Activated naive CD4-positive, alpha-beta T cell treated with Interleukin-2 at 50 U/mL for 16 hours (primary cell): ENCODE measurements at regions not wholly inside any gene's neighbourhood (a gene's known extent, or its start where the extent isn't known, plus 50 kb on each side); places are given as distances from the start of the nearest gene placed in this dataset.
"Not testable (repeated sequence)": the region's sequence is repeated elsewhere in the genome, so short reads cannot be mapped to it uniquely, and the experiment has no call there.

Source experiments
- DNase-seq: peaks from one replicate; pipeline ENCODE4 v3.0.0-alpha.2; 2020

GRCh38 chr9:129306318-129306973, 128.4 kb upstream of the IER5L start:
- no peak for DNase-seq

- no peak for DNase-seq
Observed at GRCh38 chr9:129305246-129305645, 127.2 kb upstream of the IER5L start.

DNA sequence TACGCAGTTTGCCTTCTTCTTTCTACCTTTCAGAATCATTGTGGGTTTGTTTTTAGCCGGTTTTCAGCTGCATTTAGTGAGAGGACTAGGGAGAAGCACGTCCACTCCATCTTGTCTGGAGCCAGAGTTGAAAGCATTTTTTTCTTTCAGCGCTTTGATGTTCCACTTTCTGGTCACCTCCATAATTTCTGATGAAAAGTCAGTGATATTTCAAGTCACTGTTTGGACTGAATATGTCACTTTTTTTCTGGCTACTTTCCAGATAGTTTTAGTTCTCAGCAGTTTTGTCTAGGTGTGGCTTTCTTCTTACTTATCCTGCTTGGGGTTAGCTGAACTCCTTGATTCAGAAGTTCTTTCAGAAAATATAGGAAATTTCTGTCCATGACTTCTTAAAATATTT, 123.9 kb upstream of the IER5L start:
- no peak for DNase-seq

- not testable (repeated sequence) for DNase-seq
Observed at GRCh38 chr9:129296195-129296594, 118.1 kb upstream of the IER5L start.

DNA sequence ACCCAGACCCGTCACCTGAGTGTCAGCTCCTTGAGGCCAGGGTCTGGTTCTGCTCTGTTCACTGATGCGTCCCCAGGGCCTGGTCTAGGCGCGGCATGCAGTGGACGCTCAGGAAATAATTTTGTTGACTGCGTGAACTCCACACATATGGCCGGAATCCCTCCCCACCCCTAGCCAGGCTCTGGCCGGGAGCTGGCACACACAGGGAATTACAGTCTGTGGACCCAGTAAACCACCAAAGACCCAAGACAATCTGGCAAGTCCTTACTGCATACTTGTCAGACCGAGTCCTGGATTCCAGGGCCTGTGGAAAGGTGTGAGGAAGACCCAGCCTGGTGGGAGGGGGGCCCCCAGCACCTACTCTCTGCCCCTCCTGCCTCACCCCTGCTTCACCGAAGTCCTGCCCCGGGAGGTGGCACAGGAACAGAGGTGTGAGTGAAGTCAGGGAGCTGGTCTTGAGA, 113.0 kb upstream of the IER5L start:
- no peak for DNase-seq

- DNase-seq = no peak
Observed at GRCh38 chr9:129290606-129291005, 112.5 kb upstream of the IER5L start.

- no peak for DNase-seq
Observed at GRCh38 chr9:129289883-129290282, 111.8 kb upstream of the IER5L start.

- no peak for DNase-seq
Observed at GRCh38 chr9:129289131-129289731, 111.2 kb upstream of the IER5L start.

DNA sequence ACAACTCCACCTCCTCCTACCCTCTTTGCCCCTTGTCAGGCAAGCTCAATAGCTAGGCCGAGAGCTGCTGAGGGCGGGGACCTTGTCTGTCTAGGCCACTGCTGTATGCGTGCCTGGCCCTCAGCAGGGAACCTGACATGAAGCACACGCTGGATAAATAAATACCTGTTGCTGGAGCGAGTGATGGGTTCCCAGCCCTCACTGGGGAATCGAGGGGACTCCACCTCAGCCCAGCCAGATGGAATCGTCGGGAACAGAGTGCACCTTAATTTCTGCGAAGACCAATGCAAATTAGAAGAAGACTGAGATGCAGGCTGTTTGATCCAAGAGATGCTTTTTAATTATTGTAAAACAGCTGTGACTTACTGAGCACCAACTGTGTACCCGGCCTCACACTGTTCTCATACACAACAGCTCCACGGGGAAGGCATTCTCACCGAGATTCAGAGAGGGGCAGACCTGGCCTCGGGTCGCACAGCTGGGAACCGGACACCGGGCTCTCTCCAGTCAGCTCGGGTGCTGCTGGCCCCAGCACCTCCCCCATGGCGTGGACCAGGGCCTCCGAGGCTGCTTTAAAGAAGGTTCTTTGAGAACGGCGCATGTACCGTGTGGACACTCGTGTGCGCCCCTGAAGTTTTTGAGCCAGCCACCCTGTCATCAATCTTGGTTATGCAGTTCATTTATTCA, 109.7 kb upstream of the IER5L start:
- no peak for DNase-seq

- no peak for DNase-seq
Observed at GRCh38 chr9:129285979-129286772, 108.1 kb upstream of the IER5L start.

DNA sequence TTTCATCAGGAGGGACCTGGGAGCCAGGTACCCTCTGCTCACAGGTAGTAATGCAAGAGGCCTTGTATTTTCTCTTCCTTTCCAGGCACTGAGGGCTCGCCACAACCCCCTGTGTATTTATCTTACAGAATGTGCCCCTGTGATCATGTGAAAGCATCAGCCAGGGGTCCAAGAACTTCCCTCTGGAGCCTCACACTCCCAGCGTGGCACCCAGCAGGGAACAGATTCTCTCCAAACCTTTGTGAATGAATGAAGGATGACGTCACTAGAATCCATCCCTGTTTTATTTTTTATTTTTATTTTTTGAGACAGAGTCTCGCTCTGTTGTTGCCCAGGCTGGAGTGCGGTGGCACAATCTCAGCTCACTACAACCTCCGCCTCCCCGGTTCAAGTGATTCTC, 107.3 kb upstream of the IER5L start:
- no peak for DNase-seq

DNA sequence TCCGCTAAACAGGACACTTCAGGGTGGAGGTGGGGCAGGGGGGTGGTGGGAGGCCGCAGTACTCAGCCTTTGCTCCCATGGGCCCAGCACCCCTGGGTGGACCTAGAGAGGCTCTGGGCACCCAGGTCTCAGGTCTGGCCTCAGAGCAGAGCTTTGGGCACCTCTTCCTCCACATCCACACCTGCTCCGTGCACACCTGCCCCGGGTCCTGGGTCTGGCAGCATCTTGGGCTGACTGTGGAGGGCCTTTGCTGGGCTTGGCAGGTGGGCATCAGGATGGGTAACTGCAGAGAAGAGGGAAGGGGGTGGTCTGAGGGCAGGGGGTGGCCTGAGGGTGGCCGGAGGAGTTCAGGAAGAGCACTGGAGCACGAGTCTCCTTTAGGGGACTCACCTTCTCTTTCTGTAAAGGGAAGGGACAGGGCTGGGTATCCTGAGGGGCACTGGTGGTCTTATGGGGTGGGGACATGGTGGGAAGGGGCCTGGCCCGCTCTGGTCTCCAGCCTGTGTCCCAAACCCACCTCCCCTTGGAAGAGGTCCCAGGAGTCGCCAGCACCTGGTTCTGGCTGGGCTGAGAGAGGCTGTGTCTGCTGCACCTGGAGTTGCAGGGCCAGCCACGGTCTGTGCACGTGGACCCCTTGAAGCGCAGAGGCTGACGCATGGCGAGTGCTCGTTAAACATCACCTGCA, 106.7 kb upstream of the IER5L start:
- no peak for DNase-seq

DNA sequence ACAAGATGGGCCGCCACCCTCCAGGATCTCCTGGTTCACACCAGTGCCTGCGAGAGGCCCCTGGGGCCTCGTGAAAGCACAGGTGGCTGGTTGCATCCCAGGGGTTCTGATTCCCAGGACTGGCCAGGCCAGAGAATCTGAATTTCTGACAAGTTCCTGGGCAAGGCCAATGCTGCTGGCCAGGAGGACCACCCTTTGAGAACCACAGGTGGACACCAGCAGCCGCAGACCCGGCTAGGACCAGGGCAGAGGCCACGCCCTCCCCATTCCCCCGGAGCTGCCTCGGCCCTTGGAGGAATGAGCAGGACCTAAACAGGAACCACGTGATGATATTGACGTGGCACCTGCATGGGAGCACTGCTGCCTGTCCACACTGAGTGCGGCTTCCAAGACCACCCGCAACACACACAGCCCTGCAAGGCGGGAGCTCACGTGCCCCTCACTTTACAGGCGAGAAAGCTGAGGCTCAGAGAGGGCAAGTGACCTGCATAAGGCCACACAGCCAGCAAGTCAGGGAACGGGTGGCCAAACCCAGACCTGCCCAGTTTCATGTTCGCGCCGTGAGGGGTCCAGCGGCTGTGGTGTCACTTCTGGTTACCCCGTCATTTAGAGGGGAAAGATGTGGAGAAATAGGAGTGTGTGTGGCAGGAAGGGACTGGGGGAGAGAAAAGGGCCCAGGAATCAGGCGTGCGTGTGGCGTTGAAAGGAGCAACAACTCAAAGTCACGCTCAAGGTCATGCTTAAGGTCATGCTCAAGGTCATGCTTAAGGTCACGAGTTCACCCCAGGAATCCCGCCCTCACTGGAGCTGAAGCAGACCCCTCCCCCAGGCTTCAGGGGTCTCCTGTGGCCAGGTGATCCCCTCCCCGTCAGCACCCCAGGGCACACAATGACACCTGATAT, 105.9 kb upstream of the IER5L start:
- DNase-seq = no peak

GRCh38 chr9:129283291-129283691, 105.2 kb upstream of the IER5L start:
- DNase-seq = no peak

DNA sequence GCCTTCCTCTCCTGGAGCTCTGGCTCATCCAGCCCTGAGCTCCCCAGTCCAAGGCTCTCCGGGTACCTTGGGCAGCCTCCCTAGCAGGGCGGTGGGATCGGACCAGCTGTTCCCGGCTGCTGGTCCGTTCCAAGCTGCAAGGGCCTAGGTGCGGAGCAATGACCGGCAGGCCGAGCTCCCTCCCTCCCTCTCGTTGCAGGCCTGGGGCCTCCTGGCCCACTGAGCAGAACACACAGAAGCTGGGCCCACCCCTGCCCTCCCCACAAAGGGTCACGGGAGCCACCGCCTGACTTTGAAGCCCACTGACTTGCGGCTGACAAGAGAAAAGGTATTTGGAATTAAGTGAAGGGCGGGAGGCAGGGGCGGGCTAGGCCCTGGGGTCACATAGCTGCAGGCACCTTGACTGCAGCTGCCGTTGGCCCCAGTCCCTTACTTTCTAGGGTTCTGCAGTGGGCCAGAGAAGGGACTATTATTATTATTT, 104.7 kb upstream of the IER5L start:
- no peak for DNase-seq

DNA sequence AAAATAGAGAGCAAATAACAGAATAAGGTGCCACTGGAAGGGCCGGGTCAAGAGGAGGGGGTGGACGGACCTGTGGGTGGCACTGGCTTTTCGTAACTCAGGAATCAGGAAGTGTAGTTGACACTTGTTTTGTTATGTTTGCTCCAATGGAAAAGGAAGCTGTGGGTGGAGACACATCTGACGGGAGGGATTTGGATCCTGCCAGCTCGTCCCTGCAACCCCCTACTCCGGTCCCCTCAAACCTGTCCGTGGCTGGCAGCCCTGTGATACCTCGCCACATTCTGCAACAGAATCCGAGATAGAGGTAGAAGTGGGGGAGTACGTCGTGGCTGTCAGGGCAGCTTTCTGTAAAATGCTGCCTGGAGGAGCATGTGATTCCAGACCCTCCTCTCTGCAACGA, 104.2 kb upstream of the IER5L start:
- DNase-seq = no peak

- DNase-seq = no peak
Observed at GRCh38 chr9:129281506-129282145, 103.6 kb upstream of the IER5L start.

- DNase-seq = no peak
Observed at GRCh38 chr9:129280623-129281271, 102.7 kb upstream of the IER5L start.

- DNase-seq = no peak
Observed at GRCh38 chr9:129280236-129280622, 102.2 kb upstream of the IER5L start.

DNA sequence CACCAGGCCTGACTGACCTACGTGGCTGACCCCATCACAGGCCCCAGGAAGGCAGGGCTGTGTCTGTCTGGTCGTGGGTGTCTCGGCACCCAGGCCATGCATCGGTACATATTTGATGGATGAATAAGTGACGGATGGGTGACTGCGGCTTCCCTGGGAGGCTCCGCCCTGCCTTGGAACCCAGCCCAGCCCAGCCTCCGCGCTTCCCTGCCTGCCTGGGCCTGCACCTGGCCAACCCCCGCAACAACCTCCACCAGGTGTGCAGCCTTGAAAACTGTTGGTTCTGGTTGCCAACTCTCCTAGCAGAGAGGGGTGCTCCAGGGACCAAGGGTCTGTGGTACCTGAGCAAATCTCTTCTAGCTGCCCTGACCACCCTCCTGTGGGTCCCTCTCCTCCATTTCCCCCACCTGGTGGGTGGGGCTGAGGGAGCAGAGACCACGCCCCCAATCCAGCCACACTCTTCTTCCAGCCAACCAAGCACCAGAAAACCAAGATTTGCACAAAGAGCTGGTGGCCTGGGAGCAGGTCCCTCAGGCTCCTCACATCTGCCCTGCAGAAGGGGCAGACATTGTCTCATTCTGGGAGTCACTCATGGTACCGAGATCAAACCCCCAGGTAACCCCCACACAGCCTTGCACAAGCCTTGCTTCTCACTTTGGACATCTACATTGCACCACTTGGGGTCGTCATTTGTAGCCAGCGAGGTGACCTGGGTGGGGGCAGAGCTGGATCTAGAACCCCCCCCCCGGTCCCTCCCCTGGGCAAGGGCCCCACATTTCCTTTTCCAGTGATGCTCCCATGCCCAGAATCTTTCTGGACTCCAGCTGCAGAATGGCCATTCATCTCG, 100.6 kb upstream of the IER5L start:
- no peak for DNase-seq
